Glutamatergic neuron (in vitro differentiated cells): ENCODE measurements at regions not wholly inside any gene's neighbourhood (a gene's known extent, or its start where the extent isn't known, plus 50 kb on each side); places are given as distances from the start of the nearest gene placed in this dataset.

ENCODE experiments used
- DNase-seq: peaks from one replicate; pipeline ENCODE4 v3.0.0; 2022
- H3K27ac Mint-ChIP-seq: one replicate; pipeline ENCODE4 v1.8.0; 2020; ENCODE audit warnings: mild to moderate bottlenecking, mixed read lengths, inconsistent platforms; ENCODE audit not compliant: unreplicated experiment
- H3K27me3 Mint-ChIP-seq: one replicate; pipeline ENCODE4 v1.8.0; 2020; ENCODE audit warnings: mild to moderate bottlenecking, moderate library complexity, mixed read lengths, inconsistent platforms; ENCODE audit not compliant: unreplicated experiment
- H3K36me3 Mint-ChIP-seq: one replicate; pipeline ENCODE4 v1.8.0; 2020; ENCODE audit warnings: mild to moderate bottlenecking, mixed read lengths, inconsistent platforms; ENCODE audit not compliant: unreplicated experiment
- H3K4me1 Mint-ChIP-seq: one replicate; pipeline ENCODE4 v1.8.0; 2020; ENCODE audit warnings: mild to moderate bottlenecking, low read depth, mixed read lengths, inconsistent platforms; ENCODE audit not compliant: unreplicated experiment
- H3K4me3 Mint-ChIP-seq: one replicate; pipeline ENCODE4 v1.8.0; 2020; ENCODE audit warnings: mild to moderate bottlenecking, mixed read lengths, inconsistent platforms; ENCODE audit not compliant: unreplicated experiment
- H3K9me3 Mint-ChIP-seq: one replicate; pipeline ENCODE4 v1.8.0; 2020; ENCODE audit warnings: mild to moderate bottlenecking, moderate library complexity, mixed read lengths, inconsistent platforms; ENCODE audit not compliant: unreplicated experiment
- CTCF ChIP-seq: fragments of 200-600 bp; sonication (generic); IDR thresholded peaks from one replicate; pipeline ENCODE4 v1.5.0; 2021; ENCODE audit not compliant: partially characterized antibody, unreplicated experiment

GRCh38 chr3:82198009-82198408 lies 436.6 kb upstream of the GBE1 start:
- Mint-ChIP-seq H3K4me1 (no peaks in the 10 kb centered on the region), H3K4me3 (no peak overlapping the region), H3K27me3 (no peaks in the 10 kb centered on the region), H3K27ac (no peak overlapping the region), H3K36me3 (no peaks in the 10 kb centered on the region), H3K9me3 (no peaks in the 10 kb centered on the region)
- TF ChIP-seq CTCF, result no peak
- DNase-seq, result no peak

GRCh38 chr3:82196645-82197044 lies 435.2 kb upstream of the GBE1 start:
- Mint-ChIP-seq H3K4me1 (no peaks in the 10 kb centered on the region), H3K9me3 (no peaks in the 10 kb centered on the region), H3K27ac (no peak overlapping the region), H3K36me3 (no peaks in the 10 kb centered on the region), H3K4me3 (no peak overlapping the region), H3K27me3 (no peaks in the 10 kb centered on the region)
- no peak for DNase-seq
- TF ChIP-seq CTCF, result no peak

- no peak overlapping the region for H3K27ac Mint-ChIP-seq
- no peak for DNase-seq
- H3K9me3 Mint-ChIP-seq, result no peaks in the 10 kb centered on the region
- H3K4me1 Mint-ChIP-seq, result no peaks in the 10 kb centered on the region
- H3K4me3 Mint-ChIP-seq, result no peak overlapping the region
- H3K36me3 Mint-ChIP-seq, result no peaks in the 10 kb centered on the region
- H3K27me3 Mint-ChIP-seq, result no peaks in the 10 kb centered on the region
- no peak for TF ChIP-seq CTCF
Measured at GRCh38 chr3:82194870-82195269, 433.4 kb upstream of the GBE1 start.

- Mint-ChIP-seq H3K36me3 (no peaks in the 10 kb centered on the region), H3K4me3 (no peak overlapping the region), H3K9me3 (no peaks in the 10 kb centered on the region), H3K4me1 (peaks cover 5% of the 10 kb centered on the region), H3K27ac (no peak overlapping the region), H3K27me3 (no peaks in the 10 kb centered on the region)
- TF ChIP-seq CTCF, result no peak
- DNase-seq, result peak; percentile 20
Measured at GRCh38 chr3:82186017-82186416, 424.6 kb upstream of the GBE1 start.

GRCh38 chr3:82179291-82179690 lies 417.8 kb upstream of the GBE1 start:
- no peak for TF ChIP-seq CTCF
- H3K27me3 Mint-ChIP-seq, result no peaks in the 10 kb centered on the region

More at GRCh38 chr3:82179291-82179690, 417.8 kb upstream of the GBE1 start:
- no peaks in the 10 kb centered on the region for H3K36me3 Mint-ChIP-seq
- no peak overlapping the region for H3K27ac Mint-ChIP-seq
- no peaks in the 10 kb centered on the region for H3K9me3 Mint-ChIP-seq
- no peaks in the 10 kb centered on the region for H3K4me1 Mint-ChIP-seq
- no peak for DNase-seq
- no peak overlapping the region for H3K4me3 Mint-ChIP-seq
